ENCODE measurements at regions not wholly inside any gene's neighbourhood (a gene's known extent, or its start where the extent isn't known, plus 50 kb on each side); places are given as distances from the start of the nearest gene placed in this dataset.
"Not testable (repeated sequence)": the region's sequence is repeated elsewhere in the genome, so short reads cannot be mapped to it uniquely, and the experiment has no call there.

GRCh38 chr1:83403500-83403899 is 595.4 kb downstream of the TTLL7 start:
- ATAC-seq (replicated peaks in 1 of 4); H3K27ac Mint-ChIP-seq; CTCF ChIA-PET: not testable (repeated sequence)

GRCh38 chr1:83401146-83401545 is 597.8 kb downstream of the TTLL7 start:
- H3K27ac ChIP-seq (ENCODE audit: low read length); H3K36me3 ChIP-seq (ENCODE audit: control insufficient read depth in 2 of 2, extremely low read depth in 1 of 2, insufficient read depth in 1 of 2, low read length in 1 of 2); H3K27me3 Mint-ChIP-seq; CTCF ChIA-PET; POLR2A ChIA-PET; H3K27me3 ChIP-seq (replicated peaks in 1 of 2; ENCODE audit: control insufficient read depth in 2 of 2, extremely low read depth in 1 of 2, insufficient read depth in 2 of 2, low read length in 1 of 2); H3K4me1 ChIP-seq (ENCODE audit: control insufficient read depth in 1 of 2, extremely low read depth in 1 of 2, insufficient read depth in 2 of 2, low read length in 2 of 2); DNase-seq; H3K9me3 ChIP-seq; H3K36me3 Mint-ChIP-seq; H3K4me3 Mint-ChIP-seq; ATAC-seq (replicated peaks in 1 of 4); H3K4me3 ChIP-seq (ENCODE audit: control insufficient read depth in 1 of 2, extremely low read depth in 1 of 2, low read length in 1 of 2); H3K27ac Mint-ChIP-seq; H3K9me3 Mint-ChIP-seq: not testable (repeated sequence)
- no CpG with 5 or more reads among the region's 1 CpG for WGBS (ENCODE audit: insufficient coverage)
- H3K4me1 Mint-ChIP-seq = peaks cover 13% of the 10 kb centered on the region in 3 donors

More at GRCh38 chr1:83403500-83403899, 595.4 kb downstream of the TTLL7 start:
- H3K36me3 ChIP-seq (ENCODE audit: control insufficient read depth in 2 of 2, extremely low read depth in 1 of 2, insufficient read depth in 1 of 2, low read length in 1 of 2); H3K4me1 ChIP-seq (ENCODE audit: control insufficient read depth in 1 of 2, extremely low read depth in 1 of 2, insufficient read depth in 2 of 2, low read length in 2 of 2); DNase-seq; H3K27me3 ChIP-seq (replicated peaks in 1 of 2; ENCODE audit: control insufficient read depth in 2 of 2, extremely low read depth in 1 of 2, insufficient read depth in 2 of 2, low read length in 1 of 2); H3K9me3 ChIP-seq; H3K4me3 Mint-ChIP-seq; H3K9me3 Mint-ChIP-seq; H3K4me3 ChIP-seq (ENCODE audit: control insufficient read depth in 1 of 2, extremely low read depth in 1 of 2, low read length in 1 of 2); POLR2A ChIA-PET; H3K36me3 Mint-ChIP-seq; H3K27me3 Mint-ChIP-seq; H3K27ac ChIP-seq (ENCODE audit: low read length): not testable (repeated sequence)
- H3K4me1 Mint-ChIP-seq = peaks cover 13 to 14% (median 14%) of the 10 kb centered on the region in 3 donors
- no CpG with 5 or more reads among the region's 7 CpGs for WGBS (ENCODE audit: insufficient coverage)

GRCh38 chr1:83400173-83400572 is 598.8 kb downstream of the TTLL7 start:
- H3K4me1 Mint-ChIP-seq; H3K27ac Mint-ChIP-seq; POLR2A ChIA-PET; H3K36me3 Mint-ChIP-seq; H3K4me3 Mint-ChIP-seq; H3K9me3 ChIP-seq; H3K27me3 Mint-ChIP-seq; H3K36me3 ChIP-seq (ENCODE audit: control insufficient read depth in 2 of 2, extremely low read depth in 1 of 2, insufficient read depth in 1 of 2, low read length in 1 of 2); H3K4me3 ChIP-seq (ENCODE audit: control insufficient read depth in 1 of 2, extremely low read depth in 1 of 2, low read length in 1 of 2); H3K9me3 Mint-ChIP-seq; ATAC-seq (replicated peaks in 1 of 4); H3K27ac ChIP-seq (ENCODE audit: low read length); H3K4me1 ChIP-seq (ENCODE audit: control insufficient read depth in 1 of 2, extremely low read depth in 1 of 2, insufficient read depth in 2 of 2, low read length in 2 of 2); H3K27me3 ChIP-seq (replicated peaks in 1 of 2; ENCODE audit: control insufficient read depth in 2 of 2, extremely low read depth in 1 of 2, insufficient read depth in 2 of 2, low read length in 1 of 2); DNase-seq; CTCF ChIA-PET: not testable (repeated sequence)

- H3K9me3 ChIP-seq; H3K36me3 ChIP-seq (ENCODE audit: control insufficient read depth in 2 of 2, extremely low read depth in 1 of 2, insufficient read depth in 1 of 2, low read length in 1 of 2); H3K36me3 Mint-ChIP-seq; H3K9me3 Mint-ChIP-seq; H3K27ac Mint-ChIP-seq; H3K27ac ChIP-seq (ENCODE audit: low read length); H3K4me3 ChIP-seq (ENCODE audit: control insufficient read depth in 1 of 2, extremely low read depth in 1 of 2, low read length in 1 of 2); POLR2A ChIA-PET; H3K27me3 ChIP-seq (replicated peaks in 1 of 2; ENCODE audit: control insufficient read depth in 2 of 2, extremely low read depth in 1 of 2, insufficient read depth in 2 of 2, low read length in 1 of 2); DNase-seq; H3K4me1 ChIP-seq (ENCODE audit: control insufficient read depth in 1 of 2, extremely low read depth in 1 of 2, insufficient read depth in 2 of 2, low read length in 2 of 2); CTCF ChIA-PET; H3K4me3 Mint-ChIP-seq; ATAC-seq (replicated peaks in 1 of 4); H3K4me1 Mint-ChIP-seq; H3K27me3 Mint-ChIP-seq: not testable (repeated sequence)
Observed at GRCh38 chr1:83398125-83398524, 600.8 kb downstream of the TTLL7 start.

GRCh38 chr1:83395130-83395529 is 603.8 kb downstream of the TTLL7 start:
- H3K4me1 Mint-ChIP-seq; H3K4me3 Mint-ChIP-seq; H3K36me3 Mint-ChIP-seq; H3K27me3 ChIP-seq (replicated peaks in 1 of 2; ENCODE audit: control insufficient read depth in 2 of 2, extremely low read depth in 1 of 2, insufficient read depth in 2 of 2, low read length in 1 of 2); H3K9me3 Mint-ChIP-seq; CTCF ChIA-PET; H3K4me1 ChIP-seq (ENCODE audit: control insufficient read depth in 1 of 2, extremely low read depth in 1 of 2, insufficient read depth in 2 of 2, low read length in 2 of 2); H3K9me3 ChIP-seq; DNase-seq; H3K27ac ChIP-seq (ENCODE audit: low read length); H3K27me3 Mint-ChIP-seq; H3K27ac Mint-ChIP-seq; H3K4me3 ChIP-seq (ENCODE audit: control insufficient read depth in 1 of 2, extremely low read depth in 1 of 2, low read length in 1 of 2); H3K36me3 ChIP-seq (ENCODE audit: control insufficient read depth in 2 of 2, extremely low read depth in 1 of 2, insufficient read depth in 1 of 2, low read length in 1 of 2); ATAC-seq (replicated peaks in 1 of 4); POLR2A ChIA-PET: not testable (repeated sequence)
- no CpG with 5 or more reads among the region's 5 CpGs for WGBS (ENCODE audit: insufficient coverage)

GRCh38 chr1:83386946-83387345 is 612.0 kb downstream of the TTLL7 start:
- H3K27me3 Mint-ChIP-seq; H3K4me3 ChIP-seq (ENCODE audit: control insufficient read depth in 1 of 2, extremely low read depth in 1 of 2, low read length in 1 of 2); DNase-seq; H3K27ac ChIP-seq (ENCODE audit: low read length); H3K4me1 Mint-ChIP-seq; H3K36me3 ChIP-seq (ENCODE audit: control insufficient read depth in 2 of 2, extremely low read depth in 1 of 2, insufficient read depth in 1 of 2, low read length in 1 of 2); H3K4me1 ChIP-seq (ENCODE audit: control insufficient read depth in 1 of 2, extremely low read depth in 1 of 2, insufficient read depth in 2 of 2, low read length in 2 of 2); H3K36me3 Mint-ChIP-seq; CTCF ChIA-PET; H3K27ac Mint-ChIP-seq; ATAC-seq (replicated peaks in 1 of 4); POLR2A ChIA-PET; H3K27me3 ChIP-seq (replicated peaks in 1 of 2; ENCODE audit: control insufficient read depth in 2 of 2, extremely low read depth in 1 of 2, insufficient read depth in 2 of 2, low read length in 1 of 2); H3K4me3 Mint-ChIP-seq; H3K9me3 ChIP-seq: not testable (repeated sequence)
- H3K9me3 Mint-ChIP-seq = peaks cover 0 to 11% (median 5%) of the 10 kb centered on the region in 3 donors
- WGBS (ENCODE audit: insufficient coverage) = no CpG with 5 or more reads among the region's 1 CpG

GRCh38 chr1:83383107-83383506 is 615.8 kb downstream of the TTLL7 start:
- POLR2A ChIA-PET; H3K27ac Mint-ChIP-seq; H3K27ac ChIP-seq (ENCODE audit: low read length); H3K4me3 Mint-ChIP-seq; ATAC-seq (replicated peaks in 1 of 4); H3K27me3 Mint-ChIP-seq; CTCF ChIA-PET; H3K4me3 ChIP-seq (ENCODE audit: control insufficient read depth in 1 of 2, extremely low read depth in 1 of 2, low read length in 1 of 2); H3K36me3 Mint-ChIP-seq; H3K36me3 ChIP-seq (ENCODE audit: control insufficient read depth in 2 of 2, extremely low read depth in 1 of 2, insufficient read depth in 1 of 2, low read length in 1 of 2); DNase-seq; H3K27me3 ChIP-seq (replicated peaks in 1 of 2; ENCODE audit: control insufficient read depth in 2 of 2, extremely low read depth in 1 of 2, insufficient read depth in 2 of 2, low read length in 1 of 2); H3K4me1 Mint-ChIP-seq; H3K9me3 ChIP-seq; H3K4me1 ChIP-seq (ENCODE audit: control insufficient read depth in 1 of 2, extremely low read depth in 1 of 2, insufficient read depth in 2 of 2, low read length in 2 of 2): not testable (repeated sequence)
- no CpG with 5 or more reads among the region's 2 CpGs for WGBS (ENCODE audit: insufficient coverage)
- peaks cover 0 to 15% (median 10%) of the 10 kb centered on the region in 3 donors for H3K9me3 Mint-ChIP-seq

Measured in T-cell (primary cell).